Aorta (tissue), 5 donors: ENCODE measurements at regions not wholly inside any gene's neighbourhood (a gene's known extent, or its start where the extent isn't known, plus 50 kb on each side); places are given as distances from the start of the nearest gene placed in this dataset.

ENCODE experiments used
- ATAC-seq: fragments of 200-7000 bp; cut with Tn5 transposase; one replicate; pipeline ENCODE4 v1.9.1; 2022; ENCODE audit warnings: moderate library complexity; ENCODE audit not compliant: low FRiP score
- DNase-seq, 2 donors: peaks; one replicate each; pipeline ENCODE4 v3.0.0-alpha.2; 2020
- H3K27ac ChIP-seq, 2 donors: one replicate each; pipeline ENCODE4 v1.5.1; 2013; ENCODE audit warnings: low read length in 2 of 2, mild to moderate bottlenecking in 2 of 2, moderate library complexity in 2 of 2, control low read depth in 1 of 2, inconsistent platforms in 1 of 2, low read depth in 1 of 2
- H3K27me3 ChIP-seq, 2 donors: one replicate each; pipeline ENCODE4 v1.6.1; 2013; ENCODE audit warnings: control low read depth in 1 of 2, low read length in 1 of 2, mild to moderate bottlenecking in 1 of 2, moderate library complexity in 1 of 2; ENCODE audit not compliant: insufficient read depth in 2 of 2, control insufficient read depth in 1 of 2
- H3K36me3 ChIP-seq, 2 donors: one replicate each; pipeline ENCODE4 v1.6.1; 2013; ENCODE audit warnings: control low read depth in 1 of 2, low read length in 1 of 2, mild to moderate bottlenecking in 1 of 2; ENCODE audit not compliant: insufficient read depth in 2 of 2, control insufficient read depth in 1 of 2
- H3K4me1 ChIP-seq, 2 donors: one replicate each; pipeline ENCODE4 v1.6.1; 2013; ENCODE audit warnings: low read length in 2 of 2, control low read depth in 1 of 2, mild to moderate bottlenecking in 1 of 2, moderate library complexity in 1 of 2; ENCODE audit not compliant: insufficient read depth in 2 of 2, control insufficient read depth in 1 of 2
- H3K4me3 ChIP-seq, 2 donors: one replicate each; pipeline ENCODE4 v1.5.1; 2013; ENCODE audit warnings: low read length in 2 of 2, control low read depth in 1 of 2, mild to moderate bottlenecking in 1 of 2
- H3K9me3 ChIP-seq: one replicate; pipeline ENCODE4 v1.6.1; 2013; ENCODE audit warnings: mild to moderate bottlenecking, low read length; ENCODE audit not compliant: control insufficient read depth
- whole genome bisulfite sequencing, 2 donors: extraction: QIAGEN DNeasy Blood & Tissue Kit; methylation state at CpG; one replicate each; pipeline ENCODE4 v1.1.7; 2013; 5-methylcytosine and 5-hydroxymethylcytosine counted together
- intact Hi-C, 2 donors: fragments of 100-400 bp; cut with DNase I; formaldehyde crosslinking; loops; one replicate each; pipeline versions ENCODE4 v1.14.2 to v1.15.0; 2022
- donor health status: healthy with polysubstance abuse.
- donor health status: Bipolar disorder and iron deficiency.
- donor health status: DM: no; HTN: no; CAD: no.
- donor health status: DM: no; HTN: no; CAD: no.
- donor health status: DM: yes; HTN: yes; CAD: no.

DNA sequence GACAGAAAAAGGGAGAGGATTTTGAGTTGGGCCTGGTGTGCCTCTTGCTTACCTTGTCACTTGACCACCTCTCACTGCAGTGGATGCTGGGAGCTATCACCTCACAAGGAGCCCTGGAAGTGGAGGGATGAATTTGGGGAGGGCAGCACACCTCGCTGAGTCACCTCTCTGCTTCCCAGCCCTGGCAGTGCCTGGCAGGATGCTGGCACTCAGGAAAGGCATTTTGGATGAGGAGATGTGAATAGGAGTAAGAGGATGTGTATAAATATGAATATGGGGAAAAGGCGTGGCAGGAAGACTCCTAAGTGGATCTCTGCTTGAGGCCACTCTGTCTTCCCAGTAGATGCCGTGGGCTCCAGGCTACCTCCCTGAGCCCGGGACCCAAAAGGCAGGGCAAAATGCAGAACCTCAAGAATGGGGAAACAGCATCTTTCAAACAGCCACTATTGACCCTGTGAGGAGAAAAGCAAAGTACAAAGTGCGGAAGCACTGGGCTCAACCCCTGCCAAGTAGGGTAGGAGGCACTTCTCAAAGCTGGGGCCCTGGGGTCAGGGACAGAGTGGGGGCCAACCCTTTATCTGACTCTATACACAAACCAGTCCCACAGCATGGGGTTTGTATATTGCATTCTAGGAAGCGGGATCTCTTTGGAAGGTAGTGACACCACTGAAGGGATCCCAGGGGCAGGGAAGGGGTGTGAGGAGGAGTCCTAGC is 164.5 kb upstream of the GLI2 start:
- ATAC-seq: no peak
- Histone ChIP-seq H3K36me3 (no peaks in the 10 kb centered on the region), H3K27me3 (no peaks in the 10 kb centered on the region), H3K9me3 (no peaks in the 10 kb centered on the region), H3K4me3 (no peak overlapping the region), H3K27ac (no peak overlapping the region), H3K4me1 (no peaks in the 10 kb centered on the region)
- intact Hi-C loops: loop anchor here in 1 of 2 donors (10.0 kb wide), 1 partner anchor 104 kb away; no protein-coding TSS in a partner anchor
- WGBS, 2 donors: 95% methylated on average over 6 of the region's 6 CpGs
- no peak for DNase-seq

DNA sequence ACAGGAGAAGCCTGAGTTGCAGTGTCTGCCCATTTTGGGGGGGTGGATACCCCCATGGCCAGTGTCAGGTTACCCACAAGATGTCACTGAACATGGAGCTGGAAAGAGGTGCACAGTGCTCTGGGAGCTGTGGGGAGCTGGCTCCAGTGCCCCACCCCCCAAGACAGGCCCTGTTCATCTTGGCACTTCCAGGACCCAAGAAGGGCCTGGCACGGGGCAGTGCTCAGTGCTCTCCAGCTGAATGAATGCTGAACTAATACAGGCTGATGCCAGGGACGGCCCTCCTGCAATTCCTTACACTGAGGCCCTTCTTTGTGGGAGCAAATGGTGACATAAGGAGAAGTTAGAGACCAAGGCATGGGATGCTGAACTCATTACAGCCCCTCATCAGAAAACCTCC is 163.4 kb upstream of the GLI2 start:
- Histone ChIP-seq H3K9me3 (no peaks in the 10 kb centered on the region), H3K4me1 (no peaks in the 10 kb centered on the region), H3K27me3 (no peaks in the 10 kb centered on the region), H3K4me3 (no peak overlapping the region), H3K27ac (no peak overlapping the region), H3K36me3 (no peaks in the 10 kb centered on the region)
- WGBS, 2 donors: 17 to 19% methylated on average over 2 of the region's 2 CpGs
- ATAC-seq: no peak
- intact Hi-C loops: loop anchor here in 1 of 2 donors (10.0 kb wide), 1 partner anchor 103 kb away; no protein-coding TSS in a partner anchor
- DNase-seq: no peak

DNA sequence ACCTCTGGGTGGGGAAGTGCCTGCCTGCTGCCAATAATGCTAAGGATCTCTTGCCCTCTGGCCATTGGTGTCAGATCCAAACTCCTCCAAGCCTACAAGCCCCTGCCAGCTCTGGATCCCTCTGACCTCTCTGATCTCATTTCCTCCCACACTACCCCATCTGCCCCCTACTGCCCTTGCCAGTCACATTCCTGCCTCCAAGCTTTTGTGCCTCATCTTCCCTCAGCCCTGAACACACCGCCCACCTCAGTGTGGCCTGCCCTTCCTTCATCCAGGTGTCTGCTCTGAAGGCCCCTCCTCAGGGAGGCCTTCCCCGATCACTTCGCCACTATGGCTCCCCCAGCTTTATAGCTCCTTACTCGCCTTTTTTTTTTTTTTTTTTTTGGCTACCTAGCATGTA is 161.0 kb upstream of the GLI2 start:
- intact Hi-C loops: loop anchor here in 1 of 2 donors (10.0 kb wide), 1 partner anchor 100 kb away; no protein-coding TSS in a partner anchor
- H3K4me1 ChIP-seq: no peaks in the 10 kb centered on the region
- DNase-seq (no peak), ATAC-seq (no peak)
- H3K4me3 ChIP-seq: no peak overlapping the region
- no peaks in the 10 kb centered on the region for H3K9me3 ChIP-seq
- H3K27ac ChIP-seq: no peak overlapping the region
- WGBS, 2 donors: 95 to 100% methylated on average over 3 to 4 of the region's 4 CpGs
- H3K36me3 ChIP-seq: no peaks in the 10 kb centered on the region
- no peaks in the 10 kb centered on the region for H3K27me3 ChIP-seq

DNA sequence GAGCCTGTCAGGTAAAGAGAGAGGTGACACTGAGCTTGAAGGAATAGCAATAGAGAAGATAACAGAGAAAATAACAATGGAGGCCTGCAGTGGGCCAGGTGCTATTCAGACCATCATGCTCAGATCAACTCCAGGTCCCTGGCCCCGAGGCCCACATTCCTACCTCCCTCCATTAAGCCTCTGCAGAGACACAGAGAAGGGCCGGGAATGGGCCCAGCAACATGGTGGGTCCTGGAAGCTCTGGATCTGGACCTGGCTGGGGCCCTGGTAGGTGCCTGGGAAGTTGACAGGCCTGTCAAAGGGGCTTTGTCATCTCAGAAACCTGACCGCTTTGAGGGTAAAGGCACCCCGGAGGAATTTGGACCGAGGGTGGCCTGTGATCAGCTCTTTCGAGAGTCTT is 159.7 kb upstream of the GLI2 start:
- Histone ChIP-seq H3K27me3 (no peaks in the 10 kb centered on the region), H3K9me3 (no peaks in the 10 kb centered on the region), H3K4me1 (no peaks in the 10 kb centered on the region), H3K4me3 (no peak overlapping the region), H3K36me3 (no peaks in the 10 kb centered on the region), H3K27ac (no peak overlapping the region)
- WGBS, 2 donors: 98% methylated on average over 6 of the region's 6 CpGs
- no peak for ATAC-seq
- DNase-seq: no peak
- intact Hi-C loops: loop anchor here in 1 of 2 donors (10.0 kb wide), 1 partner anchor 99 kb away; no protein-coding TSS in a partner anchor

DNA sequence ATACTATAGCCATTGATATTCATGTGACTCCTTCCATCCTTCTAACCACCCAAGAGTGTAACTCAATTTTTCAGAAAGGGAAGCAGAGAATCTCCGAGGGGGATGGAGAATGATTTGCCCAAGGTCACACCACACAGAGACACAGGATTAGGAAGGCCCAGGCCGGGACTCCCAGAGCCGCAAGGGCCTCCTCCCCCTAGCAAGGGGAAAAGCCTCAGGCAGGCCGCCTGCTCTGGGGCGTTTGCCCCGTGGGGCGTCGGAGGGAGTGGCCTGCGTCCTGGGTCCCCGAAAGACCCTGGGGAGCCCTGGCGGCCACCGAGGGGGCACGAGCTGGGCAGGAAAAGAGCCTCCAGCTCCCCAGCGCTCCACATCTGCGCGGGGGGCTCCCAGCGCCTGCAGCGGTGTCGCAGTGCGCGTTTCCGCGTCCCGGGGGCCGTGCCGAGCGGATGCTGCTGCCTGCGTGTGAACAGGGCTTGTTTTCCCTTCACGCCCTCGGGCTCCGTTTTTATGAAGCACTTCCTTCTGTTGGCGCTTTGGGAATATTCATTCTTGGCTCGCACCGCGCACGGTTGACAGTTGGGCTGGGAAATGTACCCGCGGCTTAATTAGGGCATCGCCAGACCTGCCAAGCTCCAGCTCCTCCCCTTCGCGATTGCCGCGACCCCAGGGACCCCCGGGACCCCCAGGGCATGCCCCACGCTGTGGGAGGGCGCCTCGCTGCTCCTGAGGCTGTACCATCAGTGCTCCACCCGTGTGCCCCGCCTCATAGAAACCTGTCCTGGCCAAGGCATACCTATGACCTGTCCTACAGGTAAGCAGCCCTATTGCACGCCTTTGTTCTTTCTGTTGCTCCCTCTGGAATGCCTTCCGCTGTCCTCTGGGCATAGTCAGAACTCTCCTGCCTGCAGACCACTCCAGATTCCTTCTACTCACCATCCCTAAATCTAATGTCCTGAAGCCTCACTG is 158.9 kb upstream of the GLI2 start:
- H3K4me1 ChIP-seq: no peaks in the 10 kb centered on the region
- no peaks in the 10 kb centered on the region for H3K36me3 ChIP-seq
- H3K9me3 ChIP-seq: no peaks in the 10 kb centered on the region
- ATAC-seq: peak; percentile 58
- DNase-seq: no peak
- WGBS, 2 donors: 16 to 20% methylated on average over 50 to 51 of the region's 51 CpGs
- no peak overlapping the region for H3K27ac ChIP-seq
- H3K4me3 ChIP-seq: peak overlapping the region in 1 of 2 donors; percentile 5
- intact Hi-C loops: loop anchor here in 1 of 2 donors (10.0 kb wide), 1 partner anchor 98 kb away; no protein-coding TSS in a partner anchor
- no peaks in the 10 kb centered on the region for H3K27me3 ChIP-seq

DNA sequence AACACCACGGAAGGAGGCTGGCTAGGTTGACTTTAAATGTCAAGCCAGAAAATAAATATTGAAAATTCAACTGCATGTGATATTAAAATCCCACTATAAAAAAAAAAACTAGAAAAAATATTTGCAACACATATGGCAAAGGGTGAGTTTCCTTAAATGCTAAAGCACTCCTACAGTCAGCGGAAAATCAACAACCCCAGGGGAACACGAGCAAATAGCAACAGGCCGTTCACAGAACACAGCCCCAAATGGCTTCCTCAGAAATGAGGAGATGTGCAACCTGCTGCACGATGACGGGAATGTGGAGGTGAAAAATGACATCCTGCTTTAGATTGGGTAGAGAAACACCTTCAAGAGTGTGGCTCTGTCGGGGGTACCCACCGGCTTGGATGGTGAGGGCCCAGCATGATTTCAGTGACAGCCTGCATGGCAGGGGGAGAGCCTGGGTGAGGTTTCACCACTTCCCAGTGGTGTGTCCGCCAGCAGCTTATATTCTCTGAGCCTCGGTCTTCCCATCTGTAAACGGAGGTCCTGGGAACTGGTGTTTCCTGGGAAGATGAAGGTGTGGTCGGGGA is 157.9 kb upstream of the GLI2 start:
- no peak overlapping the region for H3K27ac ChIP-seq
- H3K9me3 ChIP-seq: no peaks in the 10 kb centered on the region
- no peaks in the 10 kb centered on the region for H3K4me1 ChIP-seq
- intact Hi-C loops: loop anchor here in 1 of 2 donors (10.0 kb wide), 1 partner anchor 97 kb away; no protein-coding TSS in a partner anchor
- no peak overlapping the region for H3K4me3 ChIP-seq
- H3K36me3 ChIP-seq: no peaks in the 10 kb centered on the region
- no peak for DNase-seq
- no peaks in the 10 kb centered on the region for H3K27me3 ChIP-seq
- WGBS, 2 donors: 88 to 97% methylated on average over 12 of the region's 12 CpGs
- no peak for ATAC-seq

DNA sequence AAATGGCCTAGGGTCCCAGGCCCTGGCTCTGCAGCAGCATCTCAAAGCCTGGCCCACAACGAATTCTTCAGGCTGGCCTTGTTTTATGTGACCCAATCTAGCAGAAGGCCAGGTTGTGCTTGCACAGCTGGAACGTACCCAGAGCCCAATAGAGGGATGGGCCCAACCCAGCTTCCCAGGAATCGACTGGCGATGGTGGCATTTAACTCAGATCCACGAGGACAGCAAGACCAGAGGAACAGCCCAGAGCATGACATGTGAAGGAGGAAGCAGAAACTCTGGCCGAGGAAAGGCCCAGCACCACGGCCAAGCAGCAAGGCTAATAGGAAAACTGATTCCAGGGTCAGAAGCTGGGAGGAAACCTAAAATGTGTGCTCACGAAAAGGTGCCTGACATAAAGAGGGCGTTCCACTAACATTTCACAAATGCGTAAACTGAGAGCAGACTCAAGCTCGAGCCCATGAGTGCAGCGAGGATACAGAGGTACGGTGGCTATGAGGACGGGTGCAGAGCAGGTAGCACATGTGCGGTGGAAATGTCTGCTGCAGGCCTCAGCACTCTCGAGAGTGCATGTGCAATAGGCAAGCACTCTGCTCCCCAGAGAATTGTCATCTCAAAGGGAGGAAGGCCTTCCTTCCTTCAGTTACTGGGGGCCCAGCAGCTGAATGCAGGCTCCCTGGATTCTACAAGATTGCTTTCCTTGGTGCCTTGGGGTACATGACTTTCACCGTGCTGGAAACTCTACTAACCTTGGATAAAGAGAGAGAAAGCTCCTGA is 156.9 kb upstream of the GLI2 start:
- H3K4me3 ChIP-seq: no peak overlapping the region
- WGBS, 2 donors: 84 to 95% methylated on average over 17 of the region's 17 CpGs
- H3K27me3 ChIP-seq: no peaks in the 10 kb centered on the region
- DNase-seq: no peak
- ATAC-seq: no peak
- H3K9me3 ChIP-seq: no peaks in the 10 kb centered on the region
- intact Hi-C loops: loop anchor here in 1 of 2 donors (1.0 to 10.0 kb wide), 2 partner anchors 29 to 96 kb away; no protein-coding TSS in a partner anchor
- no peak overlapping the region for H3K27ac ChIP-seq
- no peaks in the 10 kb centered on the region for H3K36me3 ChIP-seq
- H3K4me1 ChIP-seq: no peaks in the 10 kb centered on the region
